Neural cell (in vitro differentiated cells): ENCODE measurements at regions not wholly inside any gene's neighbourhood (a gene's known extent, or its start where the extent isn't known, plus 50 kb on each side); places are given as distances from the start of the nearest gene placed in this dataset.

Experiments
- H2AFZ ChIP-seq: fragments of 200-600, 300-800 bp; sonication (generic), shearing (Covaris generic); 2 replicates; pipeline ENCODE4 v1.6.0; 2014; ENCODE audit warnings: low read depth, mild to moderate bottlenecking, antibody characterized with exemption, low read length, moderate library complexity
- H3F3A ChIP-seq: fragments of 200-600 bp; shearing (Covaris generic); 2 replicates; pipeline ENCODE4 v1.6.1; 2016; ENCODE audit warnings: mild to moderate bottlenecking, moderate library complexity, mixed read lengths, antibody characterized with exemption, low read length; ENCODE audit not compliant: insufficient read depth, poor library complexity, severe bottlenecking
- H3K27ac ChIP-seq: fragments of 200-600, 300-800 bp; sonication (generic), shearing (Covaris generic); 2 replicates; pipeline ENCODE4 v1.5.1; 2014; ENCODE audit warnings: mild to moderate bottlenecking, low read length, moderate library complexity
- H3K27me3 ChIP-seq: fragments of 300-800, 200-600 bp; sonication (generic), shearing (Covaris generic); 2 replicates; pipeline ENCODE4 v1.6.0; 2014; ENCODE audit warnings: mild to moderate bottlenecking, low read depth, low read length, moderate library complexity; ENCODE audit not compliant: insufficient read depth
- H3K36me3 ChIP-seq: fragments of 300-800, 200-600 bp; sonication (generic), shearing (Covaris generic); 2 replicates; pipeline ENCODE4 v1.5.1; 2014; ENCODE audit warnings: mild to moderate bottlenecking, antibody characterized with exemption, low read length, moderate library complexity; ENCODE audit not compliant: insufficient read depth
- H3K4me2 ChIP-seq: fragments of 300-800, 200-600 bp; sonication (generic), shearing (Covaris generic); 2 replicates; pipeline ENCODE4 v1.6.0; 2014; ENCODE audit warnings: mild to moderate bottlenecking, low read length
- H3K4me3 ChIP-seq: fragments of 300-800, 200-600 bp; sonication (generic), shearing (Covaris generic); 2 replicates; pipeline ENCODE4 v1.5.1; 2014; ENCODE audit warnings: mild to moderate bottlenecking, low read length, moderate library complexity
- H3K79me2 ChIP-seq: fragments of 200-600 bp; shearing (Covaris generic); replicated peaks from 2 replicates; pipeline ENCODE4 v1.6.0; 2014; ENCODE audit warnings: mild to moderate bottlenecking, low read length, moderate library complexity; ENCODE audit not compliant: insufficient read depth
- H3K9ac ChIP-seq: fragments of 300-800, 200-600 bp; sonication (generic), shearing (Covaris generic); 2 replicates; pipeline ENCODE4 v1.6.1; 2016; ENCODE audit warnings: mild to moderate bottlenecking, low read length, mixed read lengths
- H3K9me2 ChIP-seq: fragments of 200-600 bp; shearing (Covaris generic); 2 replicates; pipeline ENCODE4 v1.6.1; 2016; ENCODE audit warnings: mild to moderate bottlenecking, low read length, mixed read lengths; ENCODE audit not compliant: insufficient read depth
- H3K9me3 ChIP-seq: fragments of 200-600, 300-800 bp; sonication (generic), shearing (Covaris generic); 2 replicates; pipeline ENCODE4 v1.6.1; 2016; ENCODE audit warnings: mild to moderate bottlenecking, mixed run types, low read length, moderate library complexity, mixed read lengths
- H4K20me1 ChIP-seq: fragments of 200-600 bp; shearing (Covaris generic); 2 replicates; pipeline ENCODE4 v1.6.1; 2016; ENCODE audit warnings: mild to moderate bottlenecking, mixed run types; ENCODE audit not compliant: insufficient read depth
- EP300 ChIP-seq: fragments of 450-650 bp; conservative IDR thresholded peaks from 2 replicates; pipeline ENCODE4 v1.6.1; 2014; ENCODE audit warnings: antibody characterized with exemption, mild to moderate bottlenecking, moderate library complexity; ENCODE audit not compliant: poor library complexity, severe bottlenecking
- EZH2 ChIP-seq: fragments of 200-600, 300-800 bp; shearing (Covaris generic), sonication (generic); IDR thresholded peaks from 2 replicates; pipeline ENCODE4 v1.6.1; 2014; ENCODE audit warnings: antibody characterized with exemption, low read length, borderline replicate concordance, mild to moderate bottlenecking; ENCODE audit not compliant: insufficient read depth, poor library complexity, severe bottlenecking
- MXI1 ChIP-seq: fragments of 450-650 bp; conservative IDR thresholded peaks from 2 replicates; pipeline ENCODE4 v1.6.1; 2014; ENCODE audit warnings: antibody characterized with exemption, mild to moderate bottlenecking; ENCODE audit not compliant: poor library complexity, severe bottlenecking
- POLR2AphosphoS5 ChIP-seq: IDR thresholded peaks from 2 replicates; pipeline ENCODE4 v1.6.1; 2012
- RAD21 ChIP-seq: fragments of 450-650 bp; conservative IDR thresholded peaks from 2 replicates; pipeline ENCODE4 v1.6.1; 2014; ENCODE audit warnings: antibody characterized with exemption, mild to moderate bottlenecking, moderate library complexity
- REST ChIP-seq: IDR thresholded peaks from 2 replicates; pipeline ENCODE4 v1.6.1; 2012; ENCODE audit warnings: borderline replicate concordance
- SMC3 ChIP-seq: fragments of 450-650 bp; conservative IDR thresholded peaks from 2 replicates; pipeline ENCODE4 v1.6.1; 2014; ENCODE audit warnings: antibody characterized with exemption, mild to moderate bottlenecking, moderate library complexity; ENCODE audit not compliant: poor library complexity
- TAF1 ChIP-seq: IDR thresholded peaks from 2 replicates; pipeline ENCODE4 v1.6.1; 2012; ENCODE audit warnings: low read depth
- TF ChIP-seq, protein P1 (sequence below): fragments of 450-650 bp; IDR thresholded peaks from 2 replicates; pipeline ENCODE4 v1.5.1; 2014; ENCODE audit warnings: antibody characterized with exemption, mild to moderate bottlenecking, moderate library complexity; ENCODE audit not compliant: poor library complexity, severe bottlenecking

GRCh38 chr3:165347526-165347925, 151.3 kb upstream of the SLITRK3 start:
- no peaks in the 10 kb centered on the region for H3K27me3 ChIP-seq
- no peak overlapping the region for H3K4me2 ChIP-seq
- H4K20me1 ChIP-seq, result no peaks in the 10 kb centered on the region
- no peak overlapping the region for H2AFZ ChIP-seq
- H3K27ac ChIP-seq, result no peak overlapping the region
- no peaks in the 10 kb centered on the region for H3K9me3 ChIP-seq
- TF ChIP-seq MXI1, result no peak
- TF ChIP-seq RAD21, result no peak
- TF ChIP-seq TAF1, result no peak
- TF ChIP-seq SMC3, result no peak
- TF ChIP-seq POLR2AphosphoS5, result no peak
- TF ChIP-seq EZH2, result no peak
- no peak for TF ChIP-seq REST
- TF ChIP-seq, protein P1, sequence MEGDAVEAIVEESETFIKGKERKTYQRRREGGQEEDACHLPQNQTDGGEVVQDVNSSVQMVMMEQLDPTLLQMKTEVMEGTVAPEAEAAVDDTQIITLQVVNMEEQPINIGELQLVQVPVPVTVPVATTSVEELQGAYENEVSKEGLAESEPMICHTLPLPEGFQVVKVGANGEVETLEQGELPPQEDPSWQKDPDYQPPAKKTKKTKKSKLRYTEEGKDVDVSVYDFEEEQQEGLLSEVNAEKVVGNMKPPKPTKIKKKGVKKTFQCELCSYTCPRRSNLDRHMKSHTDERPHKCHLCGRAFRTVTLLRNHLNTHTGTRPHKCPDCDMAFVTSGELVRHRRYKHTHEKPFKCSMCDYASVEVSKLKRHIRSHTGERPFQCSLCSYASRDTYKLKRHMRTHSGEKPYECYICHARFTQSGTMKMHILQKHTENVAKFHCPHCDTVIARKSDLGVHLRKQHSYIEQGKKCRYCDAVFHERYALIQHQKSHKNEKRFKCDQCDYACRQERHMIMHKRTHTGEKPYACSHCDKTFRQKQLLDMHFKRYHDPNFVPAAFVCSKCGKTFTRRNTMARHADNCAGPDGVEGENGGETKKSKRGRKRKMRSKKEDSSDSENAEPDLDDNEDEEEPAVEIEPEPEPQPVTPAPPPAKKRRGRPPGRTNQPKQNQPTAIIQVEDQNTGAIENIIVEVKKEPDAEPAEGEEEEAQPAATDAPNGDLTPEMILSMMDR, result no peak
- TF ChIP-seq EP300, result no peak
- no peak overlapping the region for H3K4me3 ChIP-seq
- H3F3A ChIP-seq, result no peaks in the 10 kb centered on the region
- no peaks in the 10 kb centered on the region for H3K79me2 ChIP-seq
- no peaks in the 10 kb centered on the region for H3K9me2 ChIP-seq
- H3K9ac ChIP-seq, result no peak overlapping the region
- H3K36me3 ChIP-seq, result no peaks in the 10 kb centered on the region

DNA sequence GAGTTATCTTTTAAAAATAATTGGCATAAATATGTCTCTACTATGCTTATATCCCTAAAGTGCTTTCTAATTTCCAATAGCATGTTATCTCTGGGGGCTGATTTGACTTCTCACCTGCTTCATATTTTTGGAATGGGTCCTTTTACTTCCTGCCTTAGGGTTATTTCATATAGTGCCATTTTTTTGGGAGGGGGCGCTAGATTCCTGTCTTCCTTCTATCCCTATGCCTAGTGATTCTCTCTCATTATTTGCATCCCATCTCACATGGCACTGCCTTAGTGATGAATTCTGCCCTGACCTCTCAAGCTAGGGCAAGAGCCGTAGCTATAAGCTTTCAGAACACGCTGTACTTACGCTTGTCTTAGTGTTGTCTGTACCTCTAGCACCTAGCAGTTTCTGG, 150.3 kb upstream of the SLITRK3 start:
- H3K9me2 ChIP-seq, result no peaks in the 10 kb centered on the region
- TF ChIP-seq SMC3 (no peak), TAF1 (no peak), POLR2AphosphoS5 (no peak), EZH2 (no peak), REST (no peak), RAD21 (no peak), MXI1 (no peak), EP300 (no peak)
- TF ChIP-seq, protein P1, result no peak
- H4K20me1 ChIP-seq, result no peaks in the 10 kb centered on the region
- no peak overlapping the region for H3K27ac ChIP-seq
- no peaks in the 10 kb centered on the region for H3K36me3 ChIP-seq
- no peak overlapping the region for H3K9ac ChIP-seq
- H3K4me3 ChIP-seq, result no peak overlapping the region
- H3F3A ChIP-seq, result no peaks in the 10 kb centered on the region
- no peak overlapping the region for H2AFZ ChIP-seq
- no peaks in the 10 kb centered on the region for H3K79me2 ChIP-seq
- no peak overlapping the region for H3K4me2 ChIP-seq
- H3K27me3 ChIP-seq, result no peaks in the 10 kb centered on the region
- H3K9me3 ChIP-seq, result no peaks in the 10 kb centered on the region
